H9 (cell line): ENCODE measurements at regions not wholly inside any gene's neighbourhood (a gene's known extent, or its start where the extent isn't known, plus 50 kb on each side); places are given as distances from the start of the nearest gene placed in this dataset.

ENCODE experiments used
- DNase-seq: peaks from one replicate; pipeline ENCODE4 v3.0.0-alpha.2; 2017
- H2AFZ ChIP-seq: one replicate; pipeline ENCODE4 v1.6.1; 2013; ENCODE audit warnings: mild to moderate bottlenecking, low read length, control low read depth, moderate library complexity
- H2AK5ac ChIP-seq: 2 replicates; pipeline ENCODE4 v1.6.1; 2013; ENCODE audit warnings: low read length, control low read depth, mixed read lengths; ENCODE audit not compliant: insufficient read length
- H2BK120ac ChIP-seq: one replicate; pipeline ENCODE4 v1.6.1; 2013; ENCODE audit warnings: low read depth, mild to moderate bottlenecking, low read length, control low read depth, inconsistent platforms; ENCODE audit not compliant: poor library complexity, severe bottlenecking
- H2BK12ac ChIP-seq: 2 replicates; pipeline ENCODE4 v1.6.1; 2013; ENCODE audit warnings: low read length, control low read depth, mixed read lengths, low read depth; ENCODE audit not compliant: insufficient read length
- H2BK15ac ChIP-seq: 2 replicates; pipeline ENCODE4 v1.6.1; 2013; ENCODE audit warnings: low read depth, low read length, control low read depth
- H2BK20ac ChIP-seq: one replicate; pipeline ENCODE4 v1.6.1; 2013; ENCODE audit warnings: low read depth, mild to moderate bottlenecking, low read length, control low read depth, inconsistent platforms; ENCODE audit not compliant: poor library complexity, severe bottlenecking
- H2BK5ac ChIP-seq: 2 replicates; pipeline ENCODE4 v1.6.1; 2013; ENCODE audit warnings: low read length, control low read depth, mixed read lengths; ENCODE audit not compliant: insufficient read length
- H3K14ac ChIP-seq: 2 replicates; pipeline ENCODE4 v1.6.1; 2013; ENCODE audit warnings: low read length, control low read depth; ENCODE audit not compliant: insufficient read depth
- H3K18ac ChIP-seq: 2 replicates; pipeline ENCODE4 v1.6.1; 2013; ENCODE audit warnings: low read depth, mild to moderate bottlenecking, mixed read lengths, low read length, control low read depth; ENCODE audit not compliant: insufficient read length
- H3K23ac ChIP-seq: 2 replicates; pipeline ENCODE4 v1.6.1; 2013; ENCODE audit warnings: low read length, control low read depth, mixed read lengths, low read depth; ENCODE audit not compliant: insufficient read length
- H3K23me2 ChIP-seq: 2 replicates; pipeline ENCODE4 v1.6.1; 2013; ENCODE audit warnings: low read depth, mild to moderate bottlenecking, mixed read lengths, low read length, control low read depth; ENCODE audit not compliant: insufficient read length, poor library complexity, severe bottlenecking
- H3K27ac ChIP-seq: 2 replicates; pipeline ENCODE4 v1.5.1; 2013; ENCODE audit warnings: low read length, control low read depth, mixed read lengths, low read depth; ENCODE audit not compliant: insufficient read length
- H3K27me3 ChIP-seq: 2 replicates; pipeline ENCODE4 v1.6.1; 2013; ENCODE audit warnings: low read length, control low read depth, inconsistent platforms; ENCODE audit not compliant: insufficient read depth
- H3K4ac ChIP-seq: 2 replicates; pipeline ENCODE4 v1.6.1; 2013; ENCODE audit warnings: low read depth, mild to moderate bottlenecking, control low read depth, inconsistent platforms, low read length, moderate library complexity
- H3K4me1 ChIP-seq: 2 replicates; pipeline ENCODE4 v1.6.1; 2013; ENCODE audit warnings: low read length, control low read depth, inconsistent platforms; ENCODE audit not compliant: insufficient read depth
- H3K4me2 ChIP-seq: 2 replicates; pipeline ENCODE4 v1.6.1; 2013; ENCODE audit warnings: low read length, control low read depth, mixed read lengths; ENCODE audit not compliant: insufficient read length, insufficient read depth
- H3K56ac ChIP-seq: 2 replicates; pipeline ENCODE4 v1.6.1; 2013; ENCODE audit warnings: low read depth, mild to moderate bottlenecking, mixed read lengths, low read length, control low read depth; ENCODE audit not compliant: insufficient read length
- H3K79me1 ChIP-seq: 2 replicates; pipeline ENCODE4 v1.6.1; 2013; ENCODE audit warnings: low read depth, mild to moderate bottlenecking, moderate library complexity, low read length, control low read depth, inconsistent platforms; ENCODE audit not compliant: insufficient read depth, poor library complexity, severe bottlenecking
- H3K79me2 ChIP-seq: 2 replicates; pipeline ENCODE4 v1.6.1; 2013; ENCODE audit warnings: low read length, control low read depth, inconsistent platforms; ENCODE audit not compliant: insufficient read depth
- H3K9ac ChIP-seq: 2 replicates; pipeline ENCODE4 v1.6.1; 2013; ENCODE audit warnings: low read length, control low read depth, mixed read lengths; ENCODE audit not compliant: insufficient read length; ENCODE audit errors: extremely low read depth
- H3K9me3 ChIP-seq: one replicate; pipeline ENCODE4 v1.6.1; 2013; ENCODE audit warnings: low read depth, low read length, inconsistent platforms; ENCODE audit not compliant: control insufficient read depth
- H3T11ph ChIP-seq: one replicate; pipeline ENCODE4 v1.6.1; 2013; ENCODE audit warnings: mild to moderate bottlenecking, low read length, control low read depth, inconsistent platforms
- H4K20me1 ChIP-seq: one replicate; pipeline ENCODE4 v1.6.1; 2013; ENCODE audit not compliant: control insufficient read depth, insufficient read length, insufficient read depth
- H4K5ac ChIP-seq: 2 replicates; pipeline ENCODE4 v1.6.1; 2013; ENCODE audit warnings: low read depth, mild to moderate bottlenecking, mixed read lengths, low read length, control low read depth; ENCODE audit not compliant: insufficient read length
- H4K8ac ChIP-seq: replicated peaks from 2 replicates; pipeline ENCODE4 v1.6.1; 2013; ENCODE audit warnings: low read length, control low read depth, mixed read lengths, low read depth; ENCODE audit not compliant: insufficient read length
- H4K91ac ChIP-seq: 2 replicates; pipeline ENCODE4 v1.6.1; 2013; ENCODE audit warnings: low read depth, mild to moderate bottlenecking, moderate library complexity, mixed read lengths, low read length, control low read depth; ENCODE audit not compliant: insufficient read length
- H3K27ac Mint-ChIP-seq, 3 experiments: 2 replicates in 2 of 3; 3 replicates in 1 of 3; pipeline ENCODE4 v1.8.0; 2020 to 2021; ENCODE audit warnings: mixed read lengths in 3 of 3, mild to moderate bottlenecking in 1 of 3, moderate library complexity in 1 of 3
- H3K27me3 Mint-ChIP-seq: 2 replicates; pipeline ENCODE4 v1.8.0; 2021; ENCODE audit warnings: low read depth, mild to moderate bottlenecking, moderate library complexity, mixed read lengths
- H3K36me3 Mint-ChIP-seq, 3 experiments: 2 replicates in 2 of 3; 3 replicates in 1 of 3; pipeline ENCODE4 v1.8.0; 2020 to 2021; ENCODE audit warnings: low read depth in 3 of 3, mixed read lengths in 3 of 3; ENCODE audit not compliant: insufficient read depth in 1 of 3
- H3K4me1 Mint-ChIP-seq, 2 experiments: 2 replicates each; pipeline ENCODE4 v1.8.0; 2020; ENCODE audit warnings: mixed read lengths in 2 of 2
- H3K4me3 Mint-ChIP-seq, 2 experiments: 2 replicates in 1 of 2; 3 replicates in 1 of 2; pipeline ENCODE4 v1.8.0; 2020 to 2021; ENCODE audit warnings: mild to moderate bottlenecking in 2 of 2, mixed read lengths in 2 of 2, moderate library complexity in 1 of 2
- H3K9me3 Mint-ChIP-seq, 2 experiments: 2 replicates in 1 of 2; 3 replicates in 1 of 2; pipeline ENCODE4 v1.8.0; 2020; ENCODE audit warnings: mild to moderate bottlenecking in 2 of 2, mixed read lengths in 2 of 2, moderate library complexity in 1 of 2
- CTCF ChIP-seq: fragments of 200-600 bp; sonication (generic); conservative IDR thresholded peaks from 3 replicates; pipeline ENCODE4 v1.8.0; 2021; ENCODE audit warnings: antibody characterized with exemption, mild to moderate bottlenecking
- WGBS: extraction: QIAGEN DNeasy Blood & Tissue Kit; methylation state at CpG from one replicate; pipeline ENCODE4 v1.1.7; 2013; ENCODE audit warnings: missing lambda C conversion rate, low lambda C conversion rate, mixed read lengths; ENCODE audit not compliant: insufficient read length; ENCODE audit errors: extremely low coverage; 5-methylcytosine and 5-hydroxymethylcytosine counted together

DNA sequence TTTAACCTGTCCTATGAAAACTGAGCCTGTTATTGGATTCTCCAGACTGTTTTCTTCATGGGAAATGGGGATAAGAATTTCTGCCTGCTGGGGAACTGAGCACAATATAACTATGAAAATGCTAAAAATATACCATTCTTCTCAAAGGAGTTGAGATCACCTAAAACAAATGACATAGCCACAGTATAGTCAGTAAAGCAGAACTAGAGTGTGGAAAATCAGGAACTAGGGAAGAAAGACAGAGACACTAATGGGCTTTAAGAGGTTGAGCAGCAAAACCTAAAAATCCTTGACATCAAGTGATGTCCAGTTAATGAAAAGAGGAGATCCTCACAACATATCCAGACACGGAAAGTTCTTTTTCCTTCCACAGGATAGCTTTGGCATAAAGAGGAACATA lies 215.7 kb upstream of the CST7 start:
- H3K23me2 ChIP-seq = no peaks in the 10 kb centered on the region
- H3K4me1 ChIP-seq = no peaks in the 10 kb centered on the region; the same call in 1 of the 2 replicates
- TF ChIP-seq CTCF = no peak
- no peak overlapping the region for H4K5ac ChIP-seq
- H3K4ac ChIP-seq = no peak overlapping the region
- Mint-ChIP-seq H3K27ac (no peak overlapping the region), H3K9me3 (no peaks in the 10 kb centered on the region; a peak in 2 of 5 replicates), H3K27me3 (peaks cover 2% of the 10 kb centered on the region), H3K4me1 (peaks cover 26 to 31% of the 10 kb centered on the region in 2 experiments), H3K4me3 (no peak overlapping the region), H3K36me3 (peaks cover 0 to 3% (median 0%) of the 10 kb centered on the region in 3 experiments; a peak in 1 of 7 replicates)
- no peak overlapping the region for H2BK15ac ChIP-seq
- H2BK20ac ChIP-seq = no peak overlapping the region
- H4K8ac ChIP-seq = no peak overlapping the region
- no peak overlapping the region for H3K27ac ChIP-seq
- no peak overlapping the region for H3K56ac ChIP-seq
- no peak overlapping the region for H3K9ac ChIP-seq
- WGBS = no CpG with 5 or more reads among the region's 1 CpG
- no peak overlapping the region for H3T11ph ChIP-seq
- no peak overlapping the region for H2AFZ ChIP-seq
- no peak overlapping the region for H3K23ac ChIP-seq
- H4K20me1 ChIP-seq = no peaks in the 10 kb centered on the region
- H3K27me3 ChIP-seq = no peaks in the 10 kb centered on the region
- no peak overlapping the region for H2AK5ac ChIP-seq
- no peak for DNase-seq
- H3K79me2 ChIP-seq = no peaks in the 10 kb centered on the region
- H3K79me1 ChIP-seq = no peaks in the 10 kb centered on the region
- H2BK12ac ChIP-seq = no peak overlapping the region
- H2BK120ac ChIP-seq = no peak overlapping the region
- no peaks in the 10 kb centered on the region for H3K9me3 ChIP-seq
- H3K18ac ChIP-seq = no peak overlapping the region
- no peak overlapping the region for H2BK5ac ChIP-seq
- H4K91ac ChIP-seq = no peak overlapping the region
- H3K4me2 ChIP-seq = no peak overlapping the region
- H3K14ac ChIP-seq = no peak overlapping the region
